ENCODE measurements at regions not wholly inside any gene's neighbourhood (a gene's known extent, or its start where the extent isn't known, plus 50 kb on each side); places are given as distances from the start of the nearest gene placed in this dataset.

- TF ChIP-seq ZNF253 (CRISPR knock-in tag; IDR thresholded peaks at IDR 0.05; ENCODE audit: borderline replicate concordance) (no peak), HCFC1 (IDR thresholded peaks at IDR 0.05; ENCODE audit: low read depth, low read length) (no peak), ZBTB21 (CRISPR knock-in tag; IDR thresholded peaks at IDR 0.05) (no peak), JUND (CRISPR knock-in tag; IDR thresholded peaks at IDR 0.05) (no peak), TCF12 (IDR thresholded peaks at IDR 0.05) (no peak), TCF12 (CRISPR knock-in tag; IDR thresholded peaks at IDR 0.05) (no peak), PHF8 (CRISPR knock-in tag; IDR thresholded peaks at IDR 0.05) (no peak), BHLHE40 (IDR thresholded peaks at IDR 0.05; ENCODE audit: low read length) (no peak), MAFF (IDR thresholded peaks at IDR 0.05; ENCODE audit: low read depth, low read length) (no peak)
Observed at GRCh38 chr4:115920637-115921036, 807.2 kb upstream of the NDST4 start.

Measured in HepG2 (cell line).